PC-9 (cell line): ENCODE measurements at regions not wholly inside any gene's neighbourhood (a gene's known extent, or its start where the extent isn't known, plus 50 kb on each side); places are given as distances from the start of the nearest gene placed in this dataset.

Experiments
- BruUV-seq: library from RNA; stranded (reverse); fragments of 400-500 nt; replicated peaks from 2 replicates; lab custom pipeline; 2021; lab: Mats Ljungman, UMichigan
- CTCF ChIA-PET: fragments of 300-600 bp; sonication (Branson Sonifier 250); formaldehyde crosslinking; loops from one replicate; lab custom pipeline; 2022; ENCODE audit warnings: antibody characterized with exemption; lab: Charles Lee
- POLR2A ChIA-PET: fragments of 300-600 bp; sonication (Branson Sonifier 250); formaldehyde crosslinking; loops from one replicate; lab custom pipeline; 2022; ENCODE audit warnings: antibody characterized with exemption; ENCODE audit not compliant: unreplicated experiment; lab: Charles Lee
- DNase-seq, 2 experiments: peaks; one replicate each; pipeline versions ENCODE4 v3.0.0 to v3.0.0-alpha.2; 2015 to 2022; ENCODE audit warnings: mixed read lengths in 1 of 2
- H2AFZ ChIP-seq: fragments of 200-600 bp; sonication (generic); 2 replicates; pipeline ENCODE4 v1.8.1; 2017; ENCODE audit warnings: antibody characterized with exemption
- H3F3A ChIP-seq: fragments of 200-600 bp; sonication (generic); 2 replicates; pipeline ENCODE4 v1.8.1; 2017; ENCODE audit warnings: antibody characterized with exemption, mild to moderate bottlenecking, low read depth; ENCODE audit not compliant: insufficient read depth
- H3K27ac ChIP-seq: fragments of 200-600 bp; sonication (generic); 2 replicates; pipeline ENCODE4 v1.6.1; 2016; ENCODE audit warnings: mixed run types
- H3K27me3 ChIP-seq: fragments of 200-600 bp; sonication (generic); 2 replicates; pipeline ENCODE4 v1.6.1; 2016; ENCODE audit warnings: low read depth, mixed run types; ENCODE audit not compliant: insufficient read depth
- H3K36me3 ChIP-seq: fragments of 200-600 bp; sonication (generic); 2 replicates; pipeline ENCODE4 v1.6.1; 2016; ENCODE audit warnings: low read depth, mixed run types
- H3K4me1 ChIP-seq: fragments of 200-600 bp; sonication (generic); replicated peaks from 2 replicates; pipeline ENCODE4 v1.6.1; 2016; ENCODE audit warnings: mixed run types; ENCODE audit not compliant: insufficient read depth
- H3K4me2 ChIP-seq: fragments of 200-600 bp; sonication (generic); 2 replicates; pipeline ENCODE4 v1.6.1; 2017; ENCODE audit warnings: mixed run types
- H3K4me3 ChIP-seq: fragments of 200-600 bp; sonication (generic); 2 replicates; pipeline ENCODE4 v1.6.1; 2016; ENCODE audit warnings: mixed run types
- H3K79me2 ChIP-seq: fragments of 200-600 bp; sonication (generic); 2 replicates; pipeline ENCODE4 v1.6.1; 2017; ENCODE audit warnings: low read depth, mixed run types
- H3K9me2 ChIP-seq: fragments of 200-600 bp; sonication (generic); 2 replicates; pipeline ENCODE4 v1.8.1; 2017; ENCODE audit warnings: mild to moderate bottlenecking; ENCODE audit not compliant: insufficient read depth
- H3K9me3 ChIP-seq: fragments of 200-600 bp; sonication (generic); 2 replicates; pipeline ENCODE4 v1.8.1; 2016; ENCODE audit warnings: low read depth; ENCODE audit not compliant: insufficient read depth
- H4K20me1 ChIP-seq: fragments of 200-600 bp; sonication (generic); 2 replicates; pipeline ENCODE4 v1.8.1; 2017; ENCODE audit not compliant: insufficient read depth
- CTCF ChIP-seq: fragments of 200-600 bp; sonication (generic); conservative IDR thresholded peaks from 2 replicates; pipeline ENCODE4 v1.6.1; 2017; ENCODE audit warnings: mixed run types, antibody characterized with exemption, mild to moderate bottlenecking, moderate library complexity
- EZH2 ChIP-seq: fragments of 200-600 bp; sonication (generic); IDR thresholded peaks from 2 replicates; pipeline ENCODE4 v1.8.0; 2017; ENCODE audit warnings: antibody characterized with exemption, low read depth
- intact Hi-C: fragments of 100-400 bp; cut with micrococcal nuclease; formaldehyde crosslinking; loops from one replicate; pipeline ENCODE4 v1.10.0; 2022; ENCODE audit not compliant: unreplicated experiment

- H3K4me3 ChIP-seq: no peak overlapping the region
- ChIA-PET POLR2A (no interaction called here), CTCF (no interaction called here)
- intact Hi-C loops: no loop called here
- no peaks in the 10 kb centered on the region for H4K20me1 ChIP-seq
- DNase-seq: no peak
- H3K9me2 ChIP-seq: no peaks in the 10 kb centered on the region
- H2AFZ ChIP-seq: no peak overlapping the region
- no peaks in the 10 kb centered on the region for H3K9me3 ChIP-seq
- H3K79me2 ChIP-seq: no peaks in the 10 kb centered on the region
- H3K4me1 ChIP-seq: no peaks in the 10 kb centered on the region
- TF ChIP-seq EZH2 (no peak), CTCF (no peak)
- BruUV-seq: no TSS peak
- no peak overlapping the region for H3K27ac ChIP-seq
- H3K27me3 ChIP-seq: peaks cover 29% of the 10 kb centered on the region
- H3K4me2 ChIP-seq: no peak overlapping the region
- no peaks in the 10 kb centered on the region for H3F3A ChIP-seq
- H3K36me3 ChIP-seq: no peaks in the 10 kb centered on the region
These were observed 295.6 kb downstream of the FGFR2 start for GRCh38 chr10:121302541-121303180.

GRCh38 chr10:121303287-121303890, 294.9 kb downstream of the FGFR2 start:
- no peak overlapping the region for H2AFZ ChIP-seq
- no peak overlapping the region for H3K27ac ChIP-seq
- no peak for TF ChIP-seq EZH2
- no peak for TF ChIP-seq CTCF
- H4K20me1 ChIP-seq: no peaks in the 10 kb centered on the region
- BruUV-seq: no TSS peak
- POLR2A ChIA-PET: no interaction called here
- no peaks in the 10 kb centered on the region for H3F3A ChIP-seq
- CTCF ChIA-PET: no interaction called here
- H3K4me2 ChIP-seq: no peak overlapping the region
- H3K36me3 ChIP-seq: no peaks in the 10 kb centered on the region
- DNase-seq: no peak
- H3K9me2 ChIP-seq: no peaks in the 10 kb centered on the region
- no peak overlapping the region for H3K4me3 ChIP-seq
- no peaks in the 10 kb centered on the region for H3K9me3 ChIP-seq
- no peaks in the 10 kb centered on the region for H3K79me2 ChIP-seq
- peaks cover 29% of the 10 kb centered on the region for H3K27me3 ChIP-seq
- no peaks in the 10 kb centered on the region for H3K4me1 ChIP-seq
- intact Hi-C loops: no loop called here

- no peaks in the 10 kb centered on the region for H3F3A ChIP-seq
- H3K4me3 ChIP-seq: no peak overlapping the region
- H3K4me2 ChIP-seq: no peak overlapping the region
- no peaks in the 10 kb centered on the region for H3K36me3 ChIP-seq
- no TSS peak for BruUV-seq
- H3K27ac ChIP-seq: no peak overlapping the region
- no peak for DNase-seq
- no peak overlapping the region for H2AFZ ChIP-seq
- no peaks in the 10 kb centered on the region for H3K9me3 ChIP-seq
- no peaks in the 10 kb centered on the region for H4K20me1 ChIP-seq
- TF ChIP-seq EZH2 (no peak), CTCF (no peak)
- H3K4me1 ChIP-seq: no peaks in the 10 kb centered on the region
- no peaks in the 10 kb centered on the region for H3K79me2 ChIP-seq
- no peaks in the 10 kb centered on the region for H3K9me2 ChIP-seq
- ChIA-PET POLR2A (no interaction called here), CTCF (no interaction called here)
- peaks cover 31% of the 10 kb centered on the region for H3K27me3 ChIP-seq
- intact Hi-C loops: no loop called here
These were observed 293.2 kb downstream of the FGFR2 start for GRCh38 chr10:121305066-121305465.
